ENCODE measurements at regions not wholly inside any gene's neighbourhood (a gene's known extent, or its start where the extent isn't known, plus 50 kb on each side); places are given as distances from the start of the nearest gene placed in this dataset.

DNA sequence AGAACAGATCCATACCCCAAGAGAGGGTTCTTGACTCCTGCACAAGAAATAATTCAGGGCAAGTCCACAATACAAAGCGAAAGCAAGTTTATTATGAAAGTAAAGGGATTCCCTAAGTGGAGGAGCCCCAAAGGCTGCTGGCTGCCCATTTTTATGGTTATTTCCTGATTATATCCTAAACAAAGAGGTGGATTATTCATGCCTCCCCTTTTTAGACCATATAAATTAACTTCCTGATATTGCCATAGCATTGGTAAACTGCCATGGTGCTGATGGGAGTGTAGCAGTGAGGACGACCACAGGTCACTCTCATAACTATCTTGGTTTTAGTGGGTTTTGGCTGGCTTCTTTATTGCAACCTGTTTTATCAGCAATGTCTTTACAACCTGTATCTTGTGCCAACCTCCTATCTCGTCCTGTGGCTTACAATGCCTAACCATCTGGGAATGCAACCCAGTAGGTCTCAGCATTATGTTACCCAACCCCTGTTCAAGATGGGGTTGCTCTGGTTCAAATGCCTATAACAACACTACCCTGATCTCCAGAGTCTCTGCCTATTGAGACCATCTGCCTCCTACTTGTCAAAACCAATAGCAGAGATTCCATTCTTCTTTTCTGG lies 154.4 kb upstream of the GRAMD2B start:
- Histone ChIP-seq H3K27me3 (ENCODE audit: control insufficient read depth, insufficient read depth, low read length) (no peaks in the 10 kb centered on the region), H3K36me3 (ENCODE audit: control insufficient read depth, insufficient read depth, low read length) (no peaks in the 10 kb centered on the region), H3K9me3 (ENCODE audit: control insufficient read depth, insufficient read depth, low read depth, low read length) (no peaks in the 10 kb centered on the region), H3K4me3 (ENCODE audit: low read depth in 2 of 2, low read length in 2 of 2) (no peak overlapping the region), H3K4me1 (ENCODE audit: control insufficient read depth, insufficient read depth, low read length) (no peaks in the 10 kb centered on the region), H3K27ac (ENCODE audit: low read length) (no peak overlapping the region)
- TF ChIP-seq, protein P1, sequence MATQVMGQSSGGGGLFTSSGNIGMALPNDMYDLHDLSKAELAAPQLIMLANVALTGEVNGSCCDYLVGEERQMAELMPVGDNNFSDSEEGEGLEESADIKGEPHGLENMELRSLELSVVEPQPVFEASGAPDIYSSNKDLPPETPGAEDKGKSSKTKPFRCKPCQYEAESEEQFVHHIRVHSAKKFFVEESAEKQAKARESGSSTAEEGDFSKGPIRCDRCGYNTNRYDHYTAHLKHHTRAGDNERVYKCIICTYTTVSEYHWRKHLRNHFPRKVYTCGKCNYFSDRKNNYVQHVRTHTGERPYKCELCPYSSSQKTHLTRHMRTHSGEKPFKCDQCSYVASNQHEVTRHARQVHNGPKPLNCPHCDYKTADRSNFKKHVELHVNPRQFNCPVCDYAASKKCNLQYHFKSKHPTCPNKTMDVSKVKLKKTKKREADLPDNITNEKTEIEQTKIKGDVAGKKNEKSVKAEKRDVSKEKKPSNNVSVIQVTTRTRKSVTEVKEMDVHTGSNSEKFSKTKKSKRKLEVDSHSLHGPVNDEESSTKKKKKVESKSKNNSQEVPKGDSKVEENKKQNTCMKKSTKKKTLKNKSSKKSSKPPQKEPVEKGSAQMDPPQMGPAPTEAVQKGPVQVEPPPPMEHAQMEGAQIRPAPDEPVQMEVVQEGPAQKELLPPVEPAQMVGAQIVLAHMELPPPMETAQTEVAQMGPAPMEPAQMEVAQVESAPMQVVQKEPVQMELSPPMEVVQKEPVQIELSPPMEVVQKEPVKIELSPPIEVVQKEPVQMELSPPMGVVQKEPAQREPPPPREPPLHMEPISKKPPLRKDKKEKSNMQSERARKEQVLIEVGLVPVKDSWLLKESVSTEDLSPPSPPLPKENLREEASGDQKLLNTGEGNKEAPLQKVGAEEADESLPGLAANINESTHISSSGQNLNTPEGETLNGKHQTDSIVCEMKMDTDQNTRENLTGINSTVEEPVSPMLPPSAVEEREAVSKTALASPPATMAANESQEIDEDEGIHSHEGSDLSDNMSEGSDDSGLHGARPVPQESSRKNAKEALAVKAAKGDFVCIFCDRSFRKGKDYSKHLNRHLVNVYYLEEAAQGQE (IDR thresholded peaks at IDR 0.05; ENCODE audit: insufficient read depth in 1 of 2, low read depth in 2 of 2, low read length in 1 of 2) = no peak
- TF ChIP-seq, protein P2, sequence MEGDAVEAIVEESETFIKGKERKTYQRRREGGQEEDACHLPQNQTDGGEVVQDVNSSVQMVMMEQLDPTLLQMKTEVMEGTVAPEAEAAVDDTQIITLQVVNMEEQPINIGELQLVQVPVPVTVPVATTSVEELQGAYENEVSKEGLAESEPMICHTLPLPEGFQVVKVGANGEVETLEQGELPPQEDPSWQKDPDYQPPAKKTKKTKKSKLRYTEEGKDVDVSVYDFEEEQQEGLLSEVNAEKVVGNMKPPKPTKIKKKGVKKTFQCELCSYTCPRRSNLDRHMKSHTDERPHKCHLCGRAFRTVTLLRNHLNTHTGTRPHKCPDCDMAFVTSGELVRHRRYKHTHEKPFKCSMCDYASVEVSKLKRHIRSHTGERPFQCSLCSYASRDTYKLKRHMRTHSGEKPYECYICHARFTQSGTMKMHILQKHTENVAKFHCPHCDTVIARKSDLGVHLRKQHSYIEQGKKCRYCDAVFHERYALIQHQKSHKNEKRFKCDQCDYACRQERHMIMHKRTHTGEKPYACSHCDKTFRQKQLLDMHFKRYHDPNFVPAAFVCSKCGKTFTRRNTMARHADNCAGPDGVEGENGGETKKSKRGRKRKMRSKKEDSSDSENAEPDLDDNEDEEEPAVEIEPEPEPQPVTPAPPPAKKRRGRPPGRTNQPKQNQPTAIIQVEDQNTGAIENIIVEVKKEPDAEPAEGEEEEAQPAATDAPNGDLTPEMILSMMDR (IDR thresholded peaks at IDR 0.05) = no peak
- TF ChIP-seq POLR2AphosphoS5 (IDR thresholded peaks at IDR 0.05; ENCODE audit: low read depth, low read length) = no peak
- TF ChIP-seq TCF7L2 (IDR thresholded peaks at IDR 0.05; ENCODE audit: low read depth, low read length) = no peak
- no peak for TF ChIP-seq SIN3A (IDR thresholded peaks at IDR 0.05; ENCODE audit: borderline replicate concordance, insufficient read depth, low read depth, low read length)
- in situ Hi-C loops (cut with HindIII; ENCODE audit: low pct_unique_long_range_greater_than_20kb, low sequenced_read_pairs) (no loop called here), intact Hi-C loops (cut with micrococcal nuclease; ENCODE audit: unreplicated experiment) (no loop called here)
- DNase-seq (ENCODE audit: low read depth, low spot score) (no peak), ATAC-seq (no peak)
- ChIA-PET CTCF (no interaction called here), POLR2A (no interaction called here)
- BruUV-seq (replicated peaks) = no TSS peak

DNA sequence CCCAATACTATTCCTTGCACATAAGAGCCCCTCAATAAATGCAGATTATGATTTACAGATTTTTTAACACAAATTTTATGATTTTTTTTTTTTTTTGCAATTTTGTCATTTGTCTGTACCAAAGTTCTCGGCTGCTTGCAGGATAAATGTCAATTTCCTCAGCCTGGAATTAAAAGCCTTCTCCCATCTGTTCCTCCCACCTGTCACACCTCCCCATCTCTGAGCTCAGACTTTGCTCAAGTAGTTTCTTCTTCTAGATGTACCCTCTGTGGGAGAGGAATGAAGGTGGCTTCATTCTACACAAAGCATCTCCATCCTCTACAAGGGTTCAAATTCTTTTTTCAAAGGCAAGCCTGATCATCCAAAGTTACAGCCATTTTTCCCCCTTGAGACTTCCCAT lies 153.7 kb upstream of the GRAMD2B start:
- Histone ChIP-seq H3K27ac (ENCODE audit: low read length) (no peak overlapping the region), H3K4me1 (ENCODE audit: control insufficient read depth, insufficient read depth, low read length) (no peaks in the 10 kb centered on the region), H3K36me3 (ENCODE audit: control insufficient read depth, insufficient read depth, low read length) (no peaks in the 10 kb centered on the region), H3K9me3 (ENCODE audit: control insufficient read depth, insufficient read depth, low read depth, low read length) (no peaks in the 10 kb centered on the region), H3K4me3 (ENCODE audit: low read depth in 2 of 2, low read length in 2 of 2) (no peak overlapping the region), H3K27me3 (ENCODE audit: control insufficient read depth, insufficient read depth, low read length) (no peaks in the 10 kb centered on the region)
- ATAC-seq (no peak), DNase-seq (ENCODE audit: low read depth, low spot score) (no peak)
- intact Hi-C loops (cut with micrococcal nuclease; ENCODE audit: unreplicated experiment) = no loop called here
- BruUV-seq (replicated peaks) = no TSS peak
- in situ Hi-C loops (cut with HindIII; ENCODE audit: low pct_unique_long_range_greater_than_20kb, low sequenced_read_pairs) = no loop called here
- POLR2A ChIA-PET = no interaction called here
- CTCF ChIA-PET = no interaction called here
- TF ChIP-seq TCF7L2 (IDR thresholded peaks at IDR 0.05; ENCODE audit: low read depth, low read length) (no peak), POLR2AphosphoS5 (IDR thresholded peaks at IDR 0.05; ENCODE audit: low read depth, low read length) (no peak), SIN3A (IDR thresholded peaks at IDR 0.05; ENCODE audit: borderline replicate concordance, insufficient read depth, low read depth, low read length) (no peak)
- TF ChIP-seq, protein P1 (IDR thresholded peaks at IDR 0.05; ENCODE audit: insufficient read depth in 1 of 2, low read depth in 2 of 2, low read length in 1 of 2) = no peak
- TF ChIP-seq, protein P2 (IDR thresholded peaks at IDR 0.05) = no peak
